OCI-LY7 (cell line): ENCODE measurements at regions not wholly inside any gene's neighbourhood (a gene's known extent, or its start where the extent isn't known, plus 50 kb on each side); places are given as distances from the start of the nearest gene placed in this dataset.

Experiments used
- CTCF ChIP-seq: fragments of 200-600 bp; sonication (generic); conservative IDR thresholded peaks from 2 replicates; pipeline ENCODE4 v1.5.1; 2014; ENCODE audit warnings: mild to moderate bottlenecking, antibody characterized with exemption, low read length, moderate library complexity, mixed read lengths
- EZH2phosphoT487 ChIP-seq: fragments of 200-600 bp; sonication (generic); IDR thresholded peaks from 2 replicates; pipeline ENCODE4 v1.6.1; 2018; ENCODE audit warnings: low read depth, borderline replicate concordance, mild to moderate bottlenecking, mixed run types, antibody characterized with exemption, low read length, moderate library complexity, mixed read lengths

GRCh38 chr16:85431431-85432124 lies 181.5 kb upstream of the GSE1 start:
- TF ChIP-seq CTCF (no peak), EZH2phosphoT487 (no peak)
